ENCODE measurements at regions not wholly inside any gene's neighbourhood (a gene's known extent, or its start where the extent isn't known, plus 50 kb on each side); places are given as distances from the start of the nearest gene placed in this dataset.

DNA sequence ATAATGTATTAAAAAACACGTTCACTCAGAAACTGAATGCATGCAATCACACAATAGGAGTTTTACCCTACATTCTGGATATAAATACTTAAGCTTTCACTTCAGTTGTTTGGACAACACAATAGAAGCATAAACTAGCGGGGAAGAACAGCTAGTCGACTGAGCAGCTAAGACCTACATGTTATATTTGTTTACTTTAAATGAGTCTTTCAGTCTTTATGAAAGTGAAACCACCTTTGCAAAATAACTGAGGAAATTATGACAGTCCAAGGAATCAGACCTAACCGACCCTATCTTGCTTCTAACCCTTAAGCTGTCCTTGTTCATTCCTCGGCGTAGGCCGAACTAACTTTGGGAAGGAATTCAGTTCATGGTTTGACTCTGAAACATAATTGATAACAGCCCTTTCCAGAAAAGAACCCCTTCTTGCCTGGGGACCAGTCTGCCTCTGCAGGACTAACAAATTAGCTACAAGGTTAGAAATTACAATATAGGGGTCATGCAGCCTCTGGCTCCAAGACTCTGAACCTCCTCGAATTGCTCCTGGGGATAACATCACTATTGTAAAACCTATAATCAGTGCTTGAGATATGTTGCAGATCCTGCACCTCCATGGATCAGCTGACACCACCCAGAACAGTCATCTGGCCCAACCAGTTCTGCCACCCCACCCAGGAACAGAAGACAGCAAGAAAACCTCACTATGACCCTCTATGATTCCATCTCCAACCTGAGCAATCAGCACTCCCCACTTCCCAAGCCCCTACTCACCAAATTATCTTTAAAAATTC is 185.1 kb upstream of the KLF6 start:
- TF ChIP-seq GATA3 (IDR thresholded peaks at IDR 0.05; ENCODE audit: low read depth, low read length), result no peak
- TF ChIP-seq GATA2 (IDR thresholded peaks at IDR 0.05; ENCODE audit: low read depth, low read length), result no peak

All from SH-SY5Y (cell line).